M059J (cell line): ENCODE measurements at regions not wholly inside any gene's neighbourhood (a gene's known extent, or its start where the extent isn't known, plus 50 kb on each side); places are given as distances from the start of the nearest gene placed in this dataset.

ENCODE experiments used
- DNase-seq: peaks from one replicate; pipeline ENCODE4 v3.0.0-alpha.2; 2012; ENCODE audit warnings: low read depth

GRCh38 chr3:63228087-63228486 lies 50.0 kb upstream of the SYNPR start:
- DNase-seq: no peak
